SU-DHL-6 (cell line): ENCODE measurements at regions not wholly inside any gene's neighbourhood (a gene's known extent, or its start where the extent isn't known, plus 50 kb on each side); places are given as distances from the start of the nearest gene placed in this dataset.

ENCODE experiments used
- EZH2phosphoT487 ChIP-seq: fragments of 200-600 bp; sonication (generic), shearing (Covaris generic); conservative IDR thresholded peaks from 2 replicates; pipeline ENCODE4 v1.6.1; 2018; ENCODE audit warnings: mild to moderate bottlenecking, antibody characterized with exemption, low read length, moderate library complexity, mixed read lengths
- TF ChIP-seq, protein P1 (sequence below): fragments of 200-600 bp; sonication (generic); IDR thresholded peaks from one replicate; pipeline ENCODE4 v1.5.1; 2017; ENCODE audit warnings: antibody characterized with exemption, mild to moderate bottlenecking, low read length, moderate library complexity; ENCODE audit not compliant: insufficient read depth, poor library complexity, severe bottlenecking

- TF ChIP-seq, protein P1, sequence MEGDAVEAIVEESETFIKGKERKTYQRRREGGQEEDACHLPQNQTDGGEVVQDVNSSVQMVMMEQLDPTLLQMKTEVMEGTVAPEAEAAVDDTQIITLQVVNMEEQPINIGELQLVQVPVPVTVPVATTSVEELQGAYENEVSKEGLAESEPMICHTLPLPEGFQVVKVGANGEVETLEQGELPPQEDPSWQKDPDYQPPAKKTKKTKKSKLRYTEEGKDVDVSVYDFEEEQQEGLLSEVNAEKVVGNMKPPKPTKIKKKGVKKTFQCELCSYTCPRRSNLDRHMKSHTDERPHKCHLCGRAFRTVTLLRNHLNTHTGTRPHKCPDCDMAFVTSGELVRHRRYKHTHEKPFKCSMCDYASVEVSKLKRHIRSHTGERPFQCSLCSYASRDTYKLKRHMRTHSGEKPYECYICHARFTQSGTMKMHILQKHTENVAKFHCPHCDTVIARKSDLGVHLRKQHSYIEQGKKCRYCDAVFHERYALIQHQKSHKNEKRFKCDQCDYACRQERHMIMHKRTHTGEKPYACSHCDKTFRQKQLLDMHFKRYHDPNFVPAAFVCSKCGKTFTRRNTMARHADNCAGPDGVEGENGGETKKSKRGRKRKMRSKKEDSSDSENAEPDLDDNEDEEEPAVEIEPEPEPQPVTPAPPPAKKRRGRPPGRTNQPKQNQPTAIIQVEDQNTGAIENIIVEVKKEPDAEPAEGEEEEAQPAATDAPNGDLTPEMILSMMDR, result no peak
- no peak for TF ChIP-seq EZH2phosphoT487
Measured at GRCh38 chr21:38997051-38997842, 186.0 kb downstream of the PSMG1 start.
